Nephron progenitor cell (in vitro differentiated cells): ENCODE measurements at regions not wholly inside any gene's neighbourhood (a gene's known extent, or its start where the extent isn't known, plus 50 kb on each side); places are given as distances from the start of the nearest gene placed in this dataset.

ENCODE experiments used
- DNase-seq: peaks from one replicate; pipeline ENCODE4 v3.0.0; 2021
- H3K27ac Mint-ChIP-seq: 2 replicates; pipeline ENCODE4 v1.8.0; 2021; ENCODE audit warnings: mild to moderate bottlenecking, moderate library complexity, mixed read lengths
- H3K27me3 Mint-ChIP-seq: 2 replicates; pipeline ENCODE4 v1.8.0; 2021; ENCODE audit warnings: mild to moderate bottlenecking, low read depth, mixed read lengths; ENCODE audit not compliant: poor library complexity
- H3K36me3 Mint-ChIP-seq: 2 replicates; pipeline ENCODE4 v1.8.0; 2021; ENCODE audit warnings: low read depth, mixed read lengths
- H3K4me1 Mint-ChIP-seq: 2 replicates; pipeline ENCODE4 v1.8.0; 2021; ENCODE audit warnings: mixed read lengths
- H3K4me3 Mint-ChIP-seq: 2 replicates; pipeline ENCODE4 v1.8.0; 2021; ENCODE audit warnings: mild to moderate bottlenecking, moderate library complexity, mixed read lengths
- H3K9me3 Mint-ChIP-seq: 2 replicates; pipeline ENCODE4 v1.8.0; 2021; ENCODE audit warnings: mild to moderate bottlenecking, moderate library complexity, mixed read lengths
- TF ChIP-seq, protein P1 (sequence below): fragments of 200-600 bp; sonication (generic); IDR thresholded peaks from 2 replicates; pipeline ENCODE4 v1.5.0; 2021; ENCODE audit warnings: antibody characterized with exemption

DNA sequence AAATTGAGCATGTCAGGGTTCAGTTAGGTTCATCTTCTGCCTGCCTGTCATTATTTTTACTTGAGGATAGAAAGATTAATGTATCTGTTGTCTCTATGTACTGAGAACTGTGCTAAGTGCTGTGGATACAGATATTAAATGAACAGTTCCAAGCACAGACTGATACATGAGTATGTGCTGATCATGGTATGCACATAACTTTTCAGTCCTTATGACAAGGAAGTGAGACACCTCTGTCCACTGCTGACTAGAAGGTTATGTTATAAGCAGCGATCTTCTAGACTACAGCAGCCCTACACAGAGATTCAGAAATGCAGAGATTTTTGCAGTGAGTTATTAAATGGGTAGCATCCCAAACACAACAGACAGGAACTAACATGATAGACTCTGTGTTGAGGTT is 335.6 kb upstream of the MTNR1B start:
- Mint-ChIP-seq H3K36me3 (peaks cover 21% of the 10 kb centered on the region), H3K9me3 (no peaks in the 10 kb centered on the region), H3K27ac (no peak overlapping the region), H3K4me3 (no peak overlapping the region), H3K27me3 (peaks cover 4% of the 10 kb centered on the region), H3K4me1 (peaks cover 13% of the 10 kb centered on the region)
- DNase-seq: no peak
- TF ChIP-seq, protein P1, sequence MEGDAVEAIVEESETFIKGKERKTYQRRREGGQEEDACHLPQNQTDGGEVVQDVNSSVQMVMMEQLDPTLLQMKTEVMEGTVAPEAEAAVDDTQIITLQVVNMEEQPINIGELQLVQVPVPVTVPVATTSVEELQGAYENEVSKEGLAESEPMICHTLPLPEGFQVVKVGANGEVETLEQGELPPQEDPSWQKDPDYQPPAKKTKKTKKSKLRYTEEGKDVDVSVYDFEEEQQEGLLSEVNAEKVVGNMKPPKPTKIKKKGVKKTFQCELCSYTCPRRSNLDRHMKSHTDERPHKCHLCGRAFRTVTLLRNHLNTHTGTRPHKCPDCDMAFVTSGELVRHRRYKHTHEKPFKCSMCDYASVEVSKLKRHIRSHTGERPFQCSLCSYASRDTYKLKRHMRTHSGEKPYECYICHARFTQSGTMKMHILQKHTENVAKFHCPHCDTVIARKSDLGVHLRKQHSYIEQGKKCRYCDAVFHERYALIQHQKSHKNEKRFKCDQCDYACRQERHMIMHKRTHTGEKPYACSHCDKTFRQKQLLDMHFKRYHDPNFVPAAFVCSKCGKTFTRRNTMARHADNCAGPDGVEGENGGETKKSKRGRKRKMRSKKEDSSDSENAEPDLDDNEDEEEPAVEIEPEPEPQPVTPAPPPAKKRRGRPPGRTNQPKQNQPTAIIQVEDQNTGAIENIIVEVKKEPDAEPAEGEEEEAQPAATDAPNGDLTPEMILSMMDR: no peak

DNA sequence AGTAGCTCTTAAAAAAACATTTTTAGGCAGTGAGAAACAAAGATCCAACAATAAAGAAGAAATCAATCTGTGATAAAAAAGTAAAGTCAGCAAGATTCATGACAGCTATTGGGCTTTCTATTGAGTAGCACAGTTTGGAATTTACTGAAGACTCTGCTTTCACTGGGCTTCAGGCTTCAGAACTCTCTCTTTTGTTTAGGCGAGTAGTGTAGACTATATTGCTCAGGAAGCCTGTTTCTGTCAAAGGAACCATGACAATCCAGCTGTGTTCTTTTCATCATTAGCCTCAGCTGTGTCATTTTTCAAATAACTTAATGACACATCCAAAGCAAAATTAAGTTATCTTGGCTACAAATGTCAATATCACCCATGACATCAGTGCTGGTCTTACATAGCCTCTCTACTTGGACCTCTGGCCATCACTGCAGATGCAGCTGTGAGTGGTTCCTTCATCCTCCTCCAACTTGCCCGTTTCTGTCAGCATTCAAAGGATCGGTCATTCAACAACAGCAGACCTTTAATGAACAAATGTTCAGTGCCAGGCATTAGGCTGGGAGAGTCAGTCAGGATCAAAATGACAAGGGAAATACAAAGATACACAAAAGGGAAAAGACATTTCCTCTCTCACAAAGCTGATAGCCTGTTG is 332.8 kb upstream of the MTNR1B start:
- Mint-ChIP-seq H3K27me3 (peaks cover 4% of the 10 kb centered on the region), H3K4me1 (peaks cover 13% of the 10 kb centered on the region), H3K36me3 (peaks cover 16% of the 10 kb centered on the region), H3K9me3 (no peaks in the 10 kb centered on the region), H3K4me3 (no peak overlapping the region), H3K27ac (no peak overlapping the region)
- TF ChIP-seq, protein P1: no peak
- no peak for DNase-seq

DNA sequence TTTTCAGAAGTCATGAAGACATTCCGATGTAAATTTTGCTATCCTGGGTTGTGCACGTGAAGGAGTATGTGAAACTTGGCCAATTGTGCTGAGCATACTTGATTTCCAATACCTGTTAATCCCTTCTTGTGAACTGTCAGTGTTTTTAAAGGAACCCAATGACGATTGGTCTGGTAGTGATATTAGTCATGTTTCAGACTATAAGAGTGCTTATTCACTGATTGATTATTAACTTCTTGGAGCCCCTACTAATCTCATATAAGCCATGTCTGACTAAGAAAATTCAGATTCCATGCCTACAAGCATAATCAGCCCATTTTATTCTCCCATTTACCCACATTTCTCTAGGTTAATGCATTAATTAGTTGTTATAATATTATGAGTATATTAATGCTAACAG is 330.8 kb upstream of the MTNR1B start:
- no peak overlapping the region for H3K4me3 Mint-ChIP-seq
- H3K4me1 Mint-ChIP-seq: no peaks in the 10 kb centered on the region
- DNase-seq: no peak
- TF ChIP-seq, protein P1: no peak
- H3K27ac Mint-ChIP-seq: no peak overlapping the region
- H3K27me3 Mint-ChIP-seq: no peaks in the 10 kb centered on the region
- peaks cover 16% of the 10 kb centered on the region for H3K36me3 Mint-ChIP-seq
- H3K9me3 Mint-ChIP-seq: no peaks in the 10 kb centered on the region

DNA sequence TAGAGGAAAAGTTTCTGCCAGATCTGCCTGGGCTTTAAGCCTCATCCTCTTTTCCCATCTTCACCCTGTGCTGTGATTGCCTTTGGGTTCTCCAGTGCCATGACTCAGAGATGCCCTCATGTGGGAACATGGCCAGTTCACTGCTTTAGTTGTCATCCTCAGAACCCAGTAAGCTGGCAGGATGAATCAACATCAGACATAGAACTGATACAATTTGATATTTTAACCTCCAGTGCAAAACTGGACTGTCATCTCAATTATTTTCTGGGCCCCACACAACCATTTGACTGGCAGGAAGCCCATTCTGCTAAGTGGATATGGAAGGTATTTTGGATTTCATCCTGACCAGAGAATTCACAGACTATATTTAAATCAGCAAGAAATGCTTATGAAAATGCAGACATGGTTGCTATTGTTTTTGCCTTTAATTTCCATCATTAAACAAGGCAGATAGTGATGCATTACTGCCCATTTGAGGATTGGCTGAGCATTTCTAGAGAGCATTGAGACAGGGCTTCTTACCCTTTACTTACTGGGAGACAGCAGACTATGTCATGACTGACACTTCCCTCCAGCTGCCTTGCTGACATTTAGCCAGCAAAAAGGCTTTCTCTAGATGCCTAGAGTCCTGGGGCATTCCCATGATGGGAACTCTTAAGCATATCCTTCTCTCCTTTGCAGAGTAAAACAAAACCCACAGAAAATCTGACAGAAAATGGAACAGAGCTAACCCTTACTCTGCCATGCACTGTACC is 327.1 kb upstream of the MTNR1B start:
- Mint-ChIP-seq H3K27ac (no peak overlapping the region), H3K36me3 (peaks cover 5% of the 10 kb centered on the region), H3K4me3 (no peak overlapping the region), H3K4me1 (peaks cover 14% of the 10 kb centered on the region), H3K27me3 (no peaks in the 10 kb centered on the region), H3K9me3 (no peaks in the 10 kb centered on the region)
- DNase-seq: no peak
- TF ChIP-seq, protein P1: no peak

DNA sequence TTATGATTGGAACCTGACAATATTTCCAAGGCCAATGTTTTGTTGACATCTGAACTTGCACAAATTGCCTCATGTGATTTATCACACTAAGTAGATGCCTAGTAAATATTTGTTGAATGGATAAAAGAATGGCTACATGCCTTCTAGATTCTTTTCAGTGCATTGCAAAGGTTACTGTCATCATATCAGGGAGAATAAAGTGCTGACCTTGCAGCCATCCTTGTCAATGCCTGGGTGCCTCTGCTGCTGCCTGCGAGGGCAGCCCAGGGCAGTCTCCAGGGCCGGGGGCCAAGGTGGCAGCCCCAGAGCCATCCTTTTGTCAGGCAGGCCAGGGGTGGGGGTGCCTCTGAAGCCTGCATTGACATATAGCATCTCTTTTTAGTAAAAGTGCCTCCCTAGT is 325.6 kb upstream of the MTNR1B start:
- Mint-ChIP-seq H3K4me3 (no peak overlapping the region), H3K9me3 (no peaks in the 10 kb centered on the region)
- TF ChIP-seq, protein P1: no peak

More for the DNA sequence above, 325.6 kb upstream of the MTNR1B start:
- H3K36me3 Mint-ChIP-seq: peaks cover 9% of the 10 kb centered on the region
- no peaks in the 10 kb centered on the region for H3K27me3 Mint-ChIP-seq
- no peak for DNase-seq
- no peak overlapping the region for H3K27ac Mint-ChIP-seq
- H3K4me1 Mint-ChIP-seq: peaks cover 14% of the 10 kb centered on the region
